GM18858 (cell line): ENCODE measurements at regions not wholly inside any gene's neighbourhood (a gene's known extent, or its start where the extent isn't known, plus 50 kb on each side); places are given as distances from the start of the nearest gene placed in this dataset.
A peak's percentile ranks its signal among the peaks of the same experiment; 100 is the strongest.

Source experiments
- ATAC-seq: cut with Tn5 transposase; IDR thresholded peaks from one replicate; pipeline ENCODE4 v1.9.1; 2021; ENCODE audit not compliant: unreplicated experiment

- no peak for ATAC-seq
Measured at GRCh38 chr3:154976072-154976983, 103.8 kb upstream of the MME start.

GRCh38 chr3:154973851-154974250 lies 106.3 kb upstream of the MME start:
- no peak for ATAC-seq

- no peak for ATAC-seq
Measured at GRCh38 chr3:154972951-154973350, 107.2 kb upstream of the MME start.

- no peak for ATAC-seq
Measured at GRCh38 chr3:154971771-154972326, 108.3 kb upstream of the MME start.

GRCh38 chr3:154971341-154971740 lies 108.8 kb upstream of the MME start:
- ATAC-seq = no peak

GRCh38 chr3:154970797-154971196 lies 109.3 kb upstream of the MME start:
- no peak for ATAC-seq

GRCh38 chr3:154969366-154969765 lies 110.8 kb upstream of the MME start:
- no peak for ATAC-seq

- no peak for ATAC-seq
Measured at GRCh38 chr3:154967090-154967489, 113.0 kb upstream of the MME start.

- ATAC-seq = no peak
Measured at GRCh38 chr3:154956815-154957214, 123.3 kb upstream of the MME start.

- no peak for ATAC-seq
Measured at GRCh38 chr3:154955907-154956533, 124.1 kb upstream of the MME start.

- ATAC-seq = peak; percentile 55
Measured at GRCh38 chr3:154954757-154955156, 125.4 kb upstream of the MME start.

- no peak for ATAC-seq
Measured at GRCh38 chr3:154953538-154953937, 126.6 kb upstream of the MME start.

GRCh38 chr3:154952553-154952952 lies 127.6 kb upstream of the MME start:
- ATAC-seq = no peak

- ATAC-seq = no peak
Measured at GRCh38 chr3:154943981-154944380, 136.1 kb upstream of the MME start.

GRCh38 chr3:154942827-154943226 lies 137.3 kb upstream of the MME start:
- no peak for ATAC-seq

- no peak for ATAC-seq
Measured at GRCh38 chr3:154936196-154936595, 143.9 kb upstream of the MME start.

GRCh38 chr3:154933581-154933980 lies 146.5 kb upstream of the MME start:
- ATAC-seq = no peak

- no peak for ATAC-seq
Measured at GRCh38 chr3:154932633-154933032, 147.5 kb upstream of the MME start.

GRCh38 chr3:154931484-154931883 lies 148.6 kb upstream of the MME start:
- no peak for ATAC-seq

- no peak for ATAC-seq
Measured at GRCh38 chr3:154926721-154927120, 153.4 kb upstream of the MME start.

- ATAC-seq = no peak
Measured at GRCh38 chr3:154921351-154921750, 158.8 kb upstream of the MME start.

GRCh38 chr3:154919226-154919625 lies 160.9 kb upstream of the MME start:
- ATAC-seq = no peak
